ENCODE measurements at regions not wholly inside any gene's neighbourhood (a gene's known extent, or its start where the extent isn't known, plus 50 kb on each side); places are given as distances from the start of the nearest gene placed in this dataset.

- no peak for DNase-seq
Measured at GRCh38 chr14:96980835-96981234, 183.7 kb downstream of the VRK1 start.

DNA sequence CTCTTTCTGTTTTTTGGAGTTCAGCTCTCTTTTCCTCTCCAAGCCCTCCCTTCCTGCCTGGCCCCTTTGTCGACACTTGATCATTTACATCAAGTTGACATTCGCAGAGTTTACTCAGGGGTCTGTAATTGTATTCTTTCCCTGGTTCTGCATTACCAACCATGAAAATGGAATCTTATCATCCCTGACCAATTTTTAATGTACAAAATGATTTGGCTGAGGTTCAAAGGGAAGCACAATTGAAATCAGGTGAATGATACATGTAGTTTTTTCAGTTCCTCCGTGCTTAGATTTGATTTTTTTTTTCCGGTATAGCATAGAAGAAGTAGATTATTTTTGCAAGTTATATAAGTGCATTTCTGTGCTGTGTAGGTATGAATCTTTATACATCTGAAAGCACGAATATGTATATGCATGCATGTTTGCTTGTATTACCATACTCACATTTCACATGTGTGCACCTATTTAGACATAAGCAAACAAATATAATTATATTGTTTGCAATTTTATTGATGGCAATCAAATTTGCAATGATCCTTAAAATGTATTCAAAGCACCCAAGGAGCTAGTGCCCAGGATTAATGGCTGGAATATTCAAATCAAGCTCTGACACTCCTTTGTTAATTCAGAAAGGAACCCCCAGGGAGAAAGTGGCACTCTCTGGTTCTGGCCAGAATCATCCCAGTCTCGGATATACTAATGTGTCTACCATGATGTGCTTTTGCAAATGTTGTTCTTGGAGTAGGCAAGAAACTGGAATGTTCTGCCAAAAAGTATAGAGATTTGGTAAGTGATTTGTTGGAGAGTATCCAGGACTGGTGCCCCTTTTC lies 189.3 kb downstream of the VRK1 start:
- DNase-seq = no peak

DNA sequence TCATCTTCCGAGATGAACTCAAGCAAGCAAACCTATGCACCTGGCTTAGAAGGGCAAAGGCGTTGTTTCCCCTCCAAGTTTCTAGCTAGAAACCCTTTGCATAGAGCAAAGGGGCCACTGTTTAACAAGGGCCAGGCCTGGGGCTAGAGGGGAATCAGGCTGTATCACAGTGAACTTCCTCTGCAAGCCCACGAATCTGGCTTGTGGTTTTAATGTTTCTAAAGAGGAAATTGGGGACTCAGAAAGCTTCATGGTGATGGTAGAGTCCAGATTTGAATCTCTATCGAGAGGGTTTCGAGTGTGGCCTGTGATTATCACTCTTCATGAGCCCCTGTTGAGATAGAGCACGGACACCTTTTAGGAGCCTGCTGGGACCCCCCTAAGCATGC lies 189.9 kb downstream of the VRK1 start:
- DNase-seq = no peak

GRCh38 chr14:96987771-96988170 lies 190.6 kb downstream of the VRK1 start:
- no peak for DNase-seq

- DNase-seq = no peak
Measured at GRCh38 chr14:96989306-96989705, 192.1 kb downstream of the VRK1 start.

DNA sequence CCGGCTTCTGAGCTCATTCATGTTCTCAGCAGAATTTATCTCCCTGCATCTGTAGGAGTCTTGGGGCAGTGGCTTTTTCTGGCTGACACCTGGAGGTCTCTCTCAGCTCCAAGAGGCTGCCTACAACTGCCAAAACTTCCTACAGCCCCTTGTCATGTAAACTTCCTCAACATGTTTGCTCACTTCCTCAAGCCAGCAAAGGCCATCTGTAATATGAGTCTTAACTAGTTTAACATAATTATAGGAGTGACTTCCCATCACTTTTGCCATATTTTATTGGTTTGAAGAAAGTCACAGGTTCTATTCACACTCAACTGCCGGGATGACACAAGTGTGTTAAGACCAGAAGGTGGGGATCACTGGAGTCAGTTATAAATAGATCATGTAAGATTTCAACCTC lies 194.0 kb downstream of the VRK1 start:
- no peak for DNase-seq

GRCh38 chr14:96994999-96995398 lies 197.8 kb downstream of the VRK1 start:
- DNase-seq = no peak

- no peak for DNase-seq
Measured at GRCh38 chr14:96997269-96997668, 200.1 kb downstream of the VRK1 start.

- no peak for DNase-seq
Measured at GRCh38 chr14:96997996-96998395, 200.8 kb downstream of the VRK1 start.

DNA sequence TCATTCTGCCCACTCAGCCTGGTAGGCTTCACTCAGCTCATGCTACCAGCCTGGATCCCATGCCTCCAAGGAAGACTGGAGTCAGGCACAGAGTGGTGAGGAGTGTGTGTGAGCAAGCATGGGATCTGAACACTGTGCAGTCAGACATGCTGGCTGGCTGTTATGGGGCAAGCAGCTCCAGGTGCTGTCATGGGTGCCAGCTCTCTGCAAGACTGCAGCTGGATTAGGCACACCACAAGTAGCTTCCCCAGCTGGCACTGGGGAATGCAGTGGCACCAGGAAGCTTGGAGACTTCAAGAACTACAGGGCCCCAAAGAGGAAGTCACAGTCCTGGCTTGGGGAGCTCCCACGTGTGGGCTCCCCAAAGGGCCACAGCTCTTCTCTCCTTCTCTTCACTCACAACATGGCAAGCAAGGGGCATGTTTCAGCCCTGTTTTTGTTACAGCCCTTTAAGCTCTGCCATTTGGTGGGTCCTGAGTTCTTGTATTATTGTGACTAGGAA lies 202.5 kb downstream of the VRK1 start:
- no peak for DNase-seq

- DNase-seq = no peak
Measured at GRCh38 chr14:97002454-97002853, 205.3 kb downstream of the VRK1 start.

GRCh38 chr14:97005934-97006333 lies 208.8 kb downstream of the VRK1 start:
- DNase-seq = no peak

DNA sequence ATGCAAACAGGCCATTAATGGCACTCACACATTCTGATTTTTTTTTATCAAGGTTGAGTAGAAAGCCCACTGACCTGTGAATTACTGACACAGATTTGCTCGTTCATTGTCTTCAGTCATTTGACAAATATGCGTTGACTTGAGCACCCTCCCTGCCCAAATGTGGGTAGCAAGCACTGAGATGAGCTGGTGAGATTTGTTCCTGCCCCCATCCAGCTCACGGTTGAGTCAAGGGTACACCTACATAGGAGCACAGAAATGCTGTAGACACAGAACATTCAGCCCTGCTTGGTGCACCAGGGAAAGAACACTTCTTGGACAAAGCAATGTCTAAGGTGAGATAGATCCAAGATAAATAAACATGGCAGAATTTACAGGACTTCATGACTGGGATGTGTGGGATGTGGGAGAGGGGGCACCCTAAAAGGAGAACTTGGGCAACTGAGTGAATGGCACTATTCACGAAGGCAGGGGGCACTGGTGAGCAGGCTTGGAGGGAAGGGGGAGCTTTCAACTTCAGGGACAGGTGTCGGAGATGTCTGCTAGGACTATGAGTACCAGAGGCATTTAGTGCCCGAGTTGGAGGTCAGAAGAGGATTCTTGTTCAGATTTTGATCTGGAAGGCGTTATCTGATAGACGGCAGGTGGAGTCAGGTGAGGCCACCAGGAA lies 213.4 kb downstream of the VRK1 start:
- DNase-seq = no peak

DNA sequence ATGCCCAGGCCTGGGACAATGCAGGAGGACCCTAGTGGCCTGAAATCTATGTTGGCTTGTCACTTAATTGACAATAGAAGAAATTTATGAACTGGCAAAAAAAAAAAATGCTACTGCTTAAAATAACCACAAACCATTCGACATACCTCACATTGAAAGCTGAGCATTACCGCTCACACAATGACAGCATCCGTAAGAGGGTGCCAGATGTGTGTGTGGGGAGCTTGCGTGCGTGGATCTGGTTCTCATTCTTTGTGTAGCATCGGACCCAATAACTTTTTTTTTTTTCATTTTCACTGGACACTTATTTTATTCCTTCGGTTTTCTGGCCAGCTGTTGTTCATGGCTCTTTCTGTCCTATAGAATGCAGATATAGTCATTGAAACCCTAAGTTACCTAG lies 216.7 kb downstream of the VRK1 start:
- no peak for DNase-seq

DNA sequence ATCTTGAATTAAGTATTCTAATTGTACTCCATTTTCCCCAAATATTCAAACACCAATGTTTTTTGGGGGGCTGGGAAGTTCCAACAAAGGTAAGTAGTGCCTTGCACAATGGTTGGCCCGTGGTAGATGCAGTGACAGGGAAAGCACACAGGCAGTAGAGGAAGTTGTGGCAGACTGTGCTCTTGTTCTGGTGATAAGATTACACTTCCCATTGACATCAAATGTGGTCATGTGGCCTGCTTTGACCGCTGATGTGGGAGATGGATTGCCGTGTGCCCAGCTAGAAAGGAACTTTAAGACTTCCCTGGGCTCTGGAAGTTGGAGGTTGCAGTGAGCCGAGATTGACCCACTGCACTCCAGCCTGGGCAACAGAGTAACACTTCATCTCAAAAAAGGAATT lies 223.8 kb downstream of the VRK1 start:
- DNase-seq = no peak

GRCh38 chr14:97021571-97022168 lies 224.5 kb downstream of the VRK1 start:
- no peak for DNase-seq

DNA sequence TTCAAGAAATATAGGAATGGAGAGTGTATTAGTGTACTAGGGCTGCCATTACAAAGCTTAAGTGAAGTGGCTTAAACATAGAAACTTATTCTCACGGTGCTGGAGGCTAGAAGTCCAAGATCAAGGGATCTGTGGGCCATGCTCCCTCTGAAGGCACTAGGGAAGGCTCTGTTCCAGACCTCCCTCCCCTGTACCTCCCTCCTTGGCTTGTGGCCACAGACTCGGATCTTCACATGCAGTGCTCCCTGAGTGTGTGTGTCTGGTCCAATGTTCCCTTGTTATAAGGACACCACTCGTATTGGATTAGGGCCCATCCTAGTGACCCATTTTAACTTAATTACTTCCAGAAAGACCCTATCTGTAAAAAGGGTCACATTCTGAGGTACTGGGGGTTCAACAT lies 225.6 kb downstream of the VRK1 start:
- DNase-seq = no peak

- DNase-seq = no peak
Measured at GRCh38 chr14:97023871-97024270, 226.7 kb downstream of the VRK1 start.

DNA sequence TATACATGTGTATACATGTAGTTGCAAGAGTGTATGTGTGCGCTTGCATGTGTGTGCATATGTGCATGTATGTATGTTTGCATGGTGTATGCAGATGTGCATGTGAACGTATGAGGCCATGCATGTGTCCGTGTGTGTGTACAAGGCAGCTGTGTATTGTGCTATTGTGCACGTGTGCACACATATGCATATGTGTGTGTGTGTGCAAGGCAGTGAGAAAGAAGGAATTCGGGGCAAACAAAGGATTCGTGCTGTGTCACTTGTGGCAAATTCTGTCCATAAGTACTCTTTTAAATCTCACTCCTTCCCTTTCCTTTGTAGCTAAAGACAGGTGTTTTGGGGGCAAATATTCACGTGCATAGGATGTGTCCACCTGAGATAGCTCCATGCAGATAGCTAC lies 227.1 kb downstream of the VRK1 start:
- DNase-seq = no peak

- DNase-seq = no peak
Measured at GRCh38 chr14:97025722-97026121, 228.5 kb downstream of the VRK1 start.

GRCh38 chr14:97027256-97027999 lies 230.2 kb downstream of the VRK1 start:
- no peak for DNase-seq

DNA sequence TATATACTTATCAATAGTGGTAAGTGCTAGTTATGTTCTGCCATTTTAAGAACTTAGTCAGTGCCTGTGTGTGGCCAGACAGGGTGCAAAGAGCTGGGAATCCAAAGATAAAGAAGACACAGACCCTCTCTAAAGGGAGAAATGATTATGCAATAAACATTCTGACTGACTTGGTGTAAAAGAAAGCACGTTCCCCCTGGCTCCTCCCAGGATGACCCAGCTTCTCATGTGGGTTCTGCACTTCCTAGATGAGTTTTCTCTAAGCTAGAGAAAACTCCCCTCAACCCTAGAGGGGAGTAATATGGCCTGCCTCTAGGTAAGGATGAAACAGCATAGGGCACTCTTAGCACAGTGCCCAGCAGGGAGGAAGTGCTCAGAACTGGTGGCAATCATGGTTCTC lies 231.2 kb downstream of the VRK1 start:
- no peak for DNase-seq

- no peak for DNase-seq
Measured at GRCh38 chr14:97029800-97030199, 232.6 kb downstream of the VRK1 start.
